Subcutaneous abdominal adipose tissue (tissue), 5 donors: ENCODE measurements at regions not wholly inside any gene's neighbourhood (a gene's known extent, or its start where the extent isn't known, plus 50 kb on each side); places are given as distances from the start of the nearest gene placed in this dataset.

ENCODE experiments used
- H3K27ac ChIP-seq: one replicate; pipeline ENCODE4 v1.7.0; 2013; ENCODE audit warnings: low read depth, mild to moderate bottlenecking, inconsistent platforms, low read length, moderate library complexity
- H3K27me3 ChIP-seq, 5 donors: one replicate each; pipeline ENCODE4 v1.7.0; 2013; ENCODE audit warnings: low read length in 5 of 5, inconsistent platforms in 1 of 5; ENCODE audit not compliant: control insufficient read depth in 5 of 5, insufficient read depth in 4 of 5
- H3K36me3 ChIP-seq, 5 donors: one replicate each; pipeline ENCODE4 v1.7.0; 2013; ENCODE audit warnings: low read length in 5 of 5; ENCODE audit not compliant: control insufficient read depth in 5 of 5, insufficient read depth in 5 of 5
- H3K4me1 ChIP-seq, 5 donors: one replicate each; pipeline ENCODE4 v1.7.0; 2013; ENCODE audit warnings: low read length in 5 of 5, mild to moderate bottlenecking in 3 of 5, moderate library complexity in 1 of 5; ENCODE audit not compliant: control insufficient read depth in 5 of 5, insufficient read depth in 5 of 5
- H3K4me3 ChIP-seq, 5 donors: one replicate each; pipeline ENCODE4 v1.7.0; 2013; ENCODE audit warnings: low read length in 5 of 5, low read depth in 1 of 5
- H3K9ac ChIP-seq, 5 donors: one replicate each; pipeline ENCODE4 v1.7.0; 2013; ENCODE audit warnings: low read length in 5 of 5, mild to moderate bottlenecking in 4 of 5, moderate library complexity in 3 of 5
- H3K9me3 ChIP-seq, 5 donors: one replicate each; pipeline ENCODE4 v1.7.0; 2013; ENCODE audit warnings: low read length in 5 of 5; ENCODE audit not compliant: control insufficient read depth in 5 of 5
- donor health status: healthy.
- donor health status: healthy.
- donor health status: healthy.
- donor health status: healthy.
- donor health status: healthy.

- no peak overlapping the region for H3K9ac ChIP-seq
- peaks cover 0 to 13% (median 0%) of the 10 kb centered on the region in 5 donors for H3K4me1 ChIP-seq
- no peak overlapping the region for H3K4me3 ChIP-seq
- H3K36me3 ChIP-seq = no peaks in the 10 kb centered on the region
- no peaks in the 10 kb centered on the region for H3K9me3 ChIP-seq
- peaks cover 0 to 2% (median 0%) of the 10 kb centered on the region in 5 donors for H3K27me3 ChIP-seq
- no peak overlapping the region for H3K27ac ChIP-seq
Measured at GRCh38 chr9:90013778-90014177, 409.0 kb downstream of the GADD45G start.

GRCh38 chr9:90014421-90014820 is 409.6 kb downstream of the GADD45G start:
- Histone ChIP-seq H3K9me3 (no peaks in the 10 kb centered on the region), H3K27me3 (peaks cover 0 to 2% (median 0%) of the 10 kb centered on the region in 5 donors), H3K36me3 (no peaks in the 10 kb centered on the region), H3K4me1 (peaks cover 0 to 7% (median 0%) of the 10 kb centered on the region in 5 donors), H3K4me3 (no peak overlapping the region), H3K9ac (no peak overlapping the region), H3K27ac (no peak overlapping the region)

- Histone ChIP-seq H3K27me3 (peaks cover 0 to 2% (median 0%) of the 10 kb centered on the region in 5 donors), H3K27ac (no peak overlapping the region), H3K36me3 (no peaks in the 10 kb centered on the region), H3K4me3 (no peak overlapping the region), H3K9me3 (no peaks in the 10 kb centered on the region), H3K4me1 (peaks cover 0 to 4% (median 0%) of the 10 kb centered on the region in 5 donors), H3K9ac (no peak overlapping the region)
Measured at GRCh38 chr9:90016272-90016671, 411.5 kb downstream of the GADD45G start.

- Histone ChIP-seq H3K9me3 (peaks cover 0 to 6% (median 3%) of the 10 kb centered on the region in 5 donors), H3K36me3 (no peaks in the 10 kb centered on the region), H3K9ac (no peak overlapping the region), H3K27me3 (peaks cover 0 to 2% (median 0%) of the 10 kb centered on the region in 5 donors), H3K4me3 (no peak overlapping the region), H3K27ac (no peak overlapping the region), H3K4me1 (peaks cover 0 to 8% (median 3%) of the 10 kb centered on the region in 5 donors)
Measured at GRCh38 chr9:90017679-90018078, 412.9 kb downstream of the GADD45G start.

- Histone ChIP-seq H3K27ac (no peak overlapping the region), H3K9ac (no peak overlapping the region), H3K27me3 (peaks cover 0 to 2% (median 0%) of the 10 kb centered on the region in 5 donors), H3K9me3 (peaks cover 0 to 7% (median 3%) of the 10 kb centered on the region in 5 donors), H3K4me3 (no peak overlapping the region), H3K4me1 (peaks cover 0 to 13% (median 8%) of the 10 kb centered on the region in 5 donors), H3K36me3 (no peaks in the 10 kb centered on the region)
Measured at GRCh38 chr9:90018688-90019087, 413.9 kb downstream of the GADD45G start.

GRCh38 chr9:90019626-90020025 is 414.8 kb downstream of the GADD45G start:
- no peak overlapping the region for H3K4me3 ChIP-seq
- peaks cover 0 to 2% (median 0%) of the 10 kb centered on the region in 5 donors for H3K27me3 ChIP-seq
- no peaks in the 10 kb centered on the region for H3K36me3 ChIP-seq
- H3K9me3 ChIP-seq = peaks cover 0 to 7% (median 3%) of the 10 kb centered on the region in 5 donors
- no peak overlapping the region for H3K9ac ChIP-seq
- peaks cover 0 to 17% (median 8%) of the 10 kb centered on the region in 5 donors for H3K4me1 ChIP-seq
- no peak overlapping the region for H3K27ac ChIP-seq

GRCh38 chr9:90020276-90020871 is 415.6 kb downstream of the GADD45G start:
- Histone ChIP-seq H3K27me3 (peaks cover 0 to 2% (median 0%) of the 10 kb centered on the region in 5 donors), H3K36me3 (no peaks in the 10 kb centered on the region), H3K9me3 (peaks cover 0 to 7% (median 3%) of the 10 kb centered on the region in 5 donors), H3K27ac (no peak overlapping the region), H3K4me1 (peaks cover 0 to 24% (median 8%) of the 10 kb centered on the region in 5 donors), H3K9ac (no peak overlapping the region), H3K4me3 (no peak overlapping the region)

- H3K9me3 ChIP-seq = peaks cover 0 to 7% (median 3%) of the 10 kb centered on the region in 5 donors
- no peak overlapping the region for H3K4me3 ChIP-seq
- H3K4me1 ChIP-seq = peaks cover 0 to 27% (median 10%) of the 10 kb centered on the region in 5 donors
- H3K9ac ChIP-seq = no peak overlapping the region
- H3K27ac ChIP-seq = no peak overlapping the region
- peaks cover 0 to 2% (median 0%) of the 10 kb centered on the region in 5 donors for H3K27me3 ChIP-seq
- no peaks in the 10 kb centered on the region for H3K36me3 ChIP-seq
Measured at GRCh38 chr9:90021216-90021906, 416.5 kb downstream of the GADD45G start.

GRCh38 chr9:90022474-90022873 is 417.7 kb downstream of the GADD45G start:
- Histone ChIP-seq H3K4me3 (no peak overlapping the region), H3K9me3 (peaks cover 0 to 7% (median 3%) of the 10 kb centered on the region in 5 donors), H3K36me3 (no peaks in the 10 kb centered on the region), H3K27ac (no peak overlapping the region), H3K27me3 (peaks cover 0 to 2% (median 0%) of the 10 kb centered on the region in 5 donors), H3K4me1 (peaks cover 0 to 27% (median 10%) of the 10 kb centered on the region in 5 donors), H3K9ac (no peak overlapping the region)

- no peak overlapping the region for H3K27ac ChIP-seq
- no peak overlapping the region for H3K4me3 ChIP-seq
- peaks cover 0 to 27% (median 10%) of the 10 kb centered on the region in 5 donors for H3K4me1 ChIP-seq
Measured at GRCh38 chr9:90023861-90024260, 419.0 kb downstream of the GADD45G start.

More at GRCh38 chr9:90023861-90024260, 419.0 kb downstream of the GADD45G start:
- Histone ChIP-seq H3K27me3 (no peaks in the 10 kb centered on the region), H3K36me3 (no peaks in the 10 kb centered on the region), H3K9ac (no peak overlapping the region), H3K9me3 (peaks cover 0 to 7% (median 3%) of the 10 kb centered on the region in 5 donors)
